ENCODE measurements at regions not wholly inside any gene's neighbourhood (a gene's known extent, or its start where the extent isn't known, plus 50 kb on each side); places are given as distances from the start of the nearest gene placed in this dataset.
"Not testable (repeated sequence)": the region's sequence is repeated elsewhere in the genome, so short reads cannot be mapped to it uniquely, and the experiment has no call there.

DNA sequence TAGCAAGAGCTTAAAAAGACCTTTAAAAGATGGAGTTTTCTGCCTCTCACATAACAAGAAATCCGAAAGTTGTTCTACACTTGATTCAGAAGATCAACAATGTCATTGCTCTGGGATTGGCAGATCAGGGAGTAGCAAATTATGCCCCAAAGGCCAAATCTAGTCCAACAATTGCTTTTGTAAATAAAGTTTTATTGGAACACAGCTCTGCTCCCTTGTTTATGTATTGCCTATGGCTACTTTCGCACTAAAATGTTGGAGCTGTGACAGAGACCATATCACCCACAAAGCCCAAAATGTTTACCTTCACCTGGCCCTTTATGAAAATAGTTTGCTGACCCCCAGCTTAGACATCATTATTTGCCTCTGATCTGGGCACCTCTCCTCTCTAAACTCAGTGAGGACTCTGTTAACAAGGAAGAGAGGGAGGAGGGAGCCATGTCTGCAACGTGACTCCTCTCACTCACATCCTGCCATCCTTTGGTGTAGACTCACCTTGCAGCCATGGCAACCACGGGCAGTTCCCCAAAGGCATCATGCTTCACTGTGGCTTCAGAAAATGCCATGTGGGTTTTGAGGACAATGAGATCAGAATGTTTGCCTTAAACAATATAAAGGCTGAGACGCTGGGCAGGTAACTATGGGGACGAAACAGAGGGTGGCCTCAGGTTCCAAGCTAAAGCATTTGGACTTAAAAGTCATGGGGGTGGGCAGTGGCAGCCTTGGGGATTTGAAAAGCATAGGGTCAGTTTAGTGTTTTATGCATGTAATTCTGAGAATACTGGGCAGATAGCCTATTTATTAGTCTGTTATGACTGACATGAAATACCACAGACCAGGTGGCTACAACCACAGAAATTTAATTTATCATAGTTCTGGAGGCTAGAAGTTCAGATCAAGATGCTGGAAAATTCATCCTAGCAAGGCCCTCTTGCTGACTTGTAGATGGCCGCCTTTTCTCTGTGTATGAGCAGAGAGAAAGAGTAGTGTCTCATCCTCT, 149.7 kb upstream of the TNFAIP3 start:
- DNase-seq: no peak

DNA sequence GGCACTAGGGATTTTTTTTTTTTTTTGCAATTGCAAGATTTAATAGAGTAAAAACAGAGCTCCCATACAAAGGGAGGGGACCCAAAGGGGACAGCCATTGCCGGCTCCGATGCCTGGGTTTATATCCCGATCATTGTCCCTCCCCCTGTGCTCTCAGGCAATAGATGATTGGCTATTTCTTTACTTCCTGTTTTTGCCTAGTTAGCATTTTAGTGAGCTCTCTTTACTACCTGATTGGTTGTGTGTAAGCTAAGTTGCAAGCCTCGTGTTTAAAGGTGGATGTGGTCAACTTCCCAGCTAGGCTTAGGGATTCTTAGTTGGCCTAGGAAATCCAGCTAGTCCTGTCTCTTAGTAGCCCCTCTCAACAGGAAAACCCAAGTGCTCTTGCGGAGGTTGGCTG, 148.2 kb upstream of the TNFAIP3 start:
- DNase-seq: not testable (repeated sequence)

DNA sequence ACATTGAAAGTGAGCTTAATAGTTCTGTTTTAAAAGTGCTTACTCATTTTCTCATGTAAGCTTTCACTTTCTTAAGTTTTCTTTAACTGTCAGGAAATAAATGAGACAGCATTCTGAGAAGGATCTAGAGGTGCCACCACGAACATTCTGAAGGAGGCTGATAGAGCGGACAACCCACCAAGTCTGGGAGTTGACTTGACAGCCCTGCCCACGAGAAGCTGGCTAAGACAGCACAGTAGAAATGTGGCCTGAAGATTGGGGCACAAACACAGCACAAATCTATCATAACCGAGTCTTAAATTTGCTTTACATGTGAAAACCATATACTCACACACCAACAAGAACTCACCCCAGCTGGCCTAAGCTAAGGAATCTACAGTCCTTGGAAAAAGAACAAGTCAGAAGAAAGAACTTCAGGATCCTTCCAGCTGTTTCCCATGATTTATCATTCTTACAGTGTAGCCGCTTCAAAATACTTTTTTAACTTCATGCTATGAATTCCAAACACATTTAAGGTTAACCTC, 144.2 kb upstream of the TNFAIP3 start:
- no peak for DNase-seq

DNA sequence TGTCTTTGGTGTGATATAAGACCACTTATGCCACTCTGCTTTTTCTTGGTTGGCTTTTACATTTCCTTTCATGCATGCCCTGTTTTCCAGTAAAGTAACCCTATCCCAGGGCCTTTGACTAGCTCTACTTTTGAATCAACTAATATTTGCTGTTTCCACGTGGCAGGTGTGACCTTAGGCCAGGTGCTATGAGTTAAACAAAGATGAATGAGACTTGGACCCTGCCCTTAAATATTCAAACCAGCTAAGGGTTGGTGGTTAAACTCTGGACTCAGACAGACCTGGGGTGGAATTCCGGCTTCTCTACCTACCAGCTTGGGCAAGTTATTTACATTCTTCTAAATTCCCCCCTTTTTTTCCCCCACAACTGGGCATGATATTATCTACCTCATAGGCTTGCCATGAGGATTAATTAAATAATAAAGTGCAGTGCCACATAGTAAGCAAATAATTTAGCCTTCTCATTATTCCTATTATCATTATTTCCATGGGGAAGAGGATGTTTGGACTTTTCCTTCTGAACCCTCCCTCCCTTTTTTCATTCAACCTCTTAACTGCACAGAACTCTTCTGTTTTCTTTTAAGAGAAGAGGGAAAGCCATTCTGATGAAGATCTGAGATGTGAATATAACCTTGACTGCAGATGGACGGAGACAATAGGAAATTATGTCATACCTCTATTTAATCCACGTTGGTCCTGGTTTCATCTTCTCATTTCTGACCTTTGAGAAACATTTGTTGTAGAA, 143.6 kb upstream of the TNFAIP3 start:
- no peak for DNase-seq

DNA sequence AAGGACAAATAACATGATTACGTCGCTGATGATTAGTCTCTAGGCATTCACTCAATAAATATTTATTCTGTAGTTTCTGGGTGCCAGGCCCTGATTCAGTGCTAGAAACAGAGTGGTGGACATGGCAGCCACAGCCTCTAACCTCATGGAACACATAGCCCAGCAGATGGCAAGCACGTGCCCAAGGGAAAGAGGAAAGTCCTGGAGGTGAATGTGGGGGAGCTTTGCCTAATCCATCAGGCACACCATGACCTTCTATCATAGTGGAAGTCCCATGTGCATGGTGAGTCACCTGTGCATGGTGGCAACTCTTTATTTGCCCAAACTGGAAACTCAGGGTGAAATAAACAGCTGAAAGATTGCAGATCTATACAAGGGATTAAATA, 143.0 kb upstream of the TNFAIP3 start:
- no peak for DNase-seq

DNA sequence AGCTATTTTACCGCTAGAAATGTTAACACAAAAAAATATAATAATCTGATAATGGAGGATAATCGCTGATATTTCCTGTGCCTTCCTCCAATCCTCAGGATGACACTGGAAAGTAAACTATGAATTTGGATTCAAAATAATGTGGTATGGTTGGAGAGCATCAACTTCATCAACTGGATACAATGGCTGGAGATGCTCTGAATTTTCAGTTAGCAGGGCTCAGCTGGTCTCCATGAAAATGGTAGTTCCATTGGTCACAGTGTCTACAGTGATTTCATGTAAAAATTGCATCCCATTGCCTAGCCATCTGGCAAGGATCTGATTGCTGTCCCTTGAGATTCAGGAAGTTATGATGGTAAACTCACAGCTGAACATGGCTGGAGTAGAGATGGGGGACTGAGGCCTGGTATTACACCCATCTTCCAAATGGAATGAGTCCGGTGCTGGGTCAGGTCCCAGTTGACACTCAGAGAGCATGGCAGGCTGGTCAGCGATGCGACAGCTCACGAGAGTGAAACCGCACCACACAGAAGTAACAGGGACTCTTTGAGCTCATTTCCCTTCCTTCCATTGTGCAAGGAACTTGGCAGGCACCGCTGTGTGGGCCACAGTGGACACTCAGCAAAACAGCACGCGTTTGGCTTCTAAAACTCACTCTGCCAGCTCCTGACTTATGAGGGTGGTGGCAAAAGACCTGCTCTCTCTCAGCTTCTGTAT, 142.4 kb upstream of the TNFAIP3 start:
- no peak for DNase-seq

DNA sequence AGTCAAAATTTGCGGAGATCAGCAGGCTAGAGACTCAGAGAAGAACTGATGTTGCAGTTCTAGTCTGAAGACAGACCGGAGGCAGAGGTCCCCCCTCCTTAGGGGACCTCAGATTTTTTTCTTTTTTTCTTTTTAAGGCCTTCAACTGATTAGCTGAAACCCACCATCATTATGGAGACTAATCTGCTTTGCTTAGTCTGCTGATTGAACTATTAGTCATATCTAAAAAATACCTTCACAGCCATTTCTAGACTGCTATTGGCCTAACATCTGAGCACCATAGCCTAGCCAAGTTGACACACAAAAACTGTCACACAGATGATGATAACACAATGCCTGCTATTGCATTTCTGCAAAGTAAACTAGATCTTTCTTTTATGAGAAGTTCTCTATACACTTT, 141.1 kb upstream of the TNFAIP3 start:
- DNase-seq: no peak

DNA sequence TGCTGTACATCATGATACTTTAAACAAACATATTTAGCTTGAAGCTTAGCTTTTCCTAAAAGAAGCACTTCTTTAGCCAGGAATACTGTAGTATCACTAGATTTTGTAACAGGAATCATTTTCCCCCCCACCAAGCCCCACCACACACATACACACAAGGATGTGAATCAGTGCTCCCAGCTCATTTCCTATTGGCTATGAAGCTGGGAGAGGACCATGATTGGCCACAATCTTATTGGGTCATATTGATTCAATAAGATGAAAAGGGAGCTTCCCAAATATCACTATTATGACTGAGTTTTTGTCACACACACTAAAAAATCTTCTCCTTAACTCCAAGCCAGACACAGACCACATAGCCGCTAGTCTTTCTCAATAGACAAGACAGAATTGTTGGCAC, 140.5 kb upstream of the TNFAIP3 start:
- no peak for DNase-seq

DNA sequence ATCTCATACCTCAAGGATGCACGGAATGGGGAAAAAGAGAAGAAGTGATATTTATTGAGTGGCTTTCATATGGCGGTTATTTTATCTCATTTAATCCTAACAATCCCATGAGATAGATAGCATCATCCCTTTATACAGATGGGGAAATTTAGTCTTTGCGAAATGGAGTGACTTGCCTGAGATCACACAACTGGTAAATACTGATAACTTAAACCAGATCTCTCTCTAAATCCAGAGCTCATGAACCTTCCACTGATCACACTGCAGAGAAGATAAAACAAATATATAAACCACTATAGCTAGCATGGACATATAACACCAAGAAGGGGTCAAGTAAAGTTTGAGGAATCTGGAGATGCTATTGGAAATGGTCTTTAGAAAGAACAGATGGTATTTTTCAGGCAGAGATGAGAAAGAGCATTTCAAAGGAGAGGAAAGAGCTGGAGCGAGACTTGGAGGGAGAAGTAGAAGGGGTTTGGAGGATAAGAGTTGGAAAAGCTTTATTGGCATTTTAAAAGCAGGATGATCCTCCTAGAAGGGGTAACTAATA, 139.8 kb upstream of the TNFAIP3 start:
- no peak for DNase-seq

DNA sequence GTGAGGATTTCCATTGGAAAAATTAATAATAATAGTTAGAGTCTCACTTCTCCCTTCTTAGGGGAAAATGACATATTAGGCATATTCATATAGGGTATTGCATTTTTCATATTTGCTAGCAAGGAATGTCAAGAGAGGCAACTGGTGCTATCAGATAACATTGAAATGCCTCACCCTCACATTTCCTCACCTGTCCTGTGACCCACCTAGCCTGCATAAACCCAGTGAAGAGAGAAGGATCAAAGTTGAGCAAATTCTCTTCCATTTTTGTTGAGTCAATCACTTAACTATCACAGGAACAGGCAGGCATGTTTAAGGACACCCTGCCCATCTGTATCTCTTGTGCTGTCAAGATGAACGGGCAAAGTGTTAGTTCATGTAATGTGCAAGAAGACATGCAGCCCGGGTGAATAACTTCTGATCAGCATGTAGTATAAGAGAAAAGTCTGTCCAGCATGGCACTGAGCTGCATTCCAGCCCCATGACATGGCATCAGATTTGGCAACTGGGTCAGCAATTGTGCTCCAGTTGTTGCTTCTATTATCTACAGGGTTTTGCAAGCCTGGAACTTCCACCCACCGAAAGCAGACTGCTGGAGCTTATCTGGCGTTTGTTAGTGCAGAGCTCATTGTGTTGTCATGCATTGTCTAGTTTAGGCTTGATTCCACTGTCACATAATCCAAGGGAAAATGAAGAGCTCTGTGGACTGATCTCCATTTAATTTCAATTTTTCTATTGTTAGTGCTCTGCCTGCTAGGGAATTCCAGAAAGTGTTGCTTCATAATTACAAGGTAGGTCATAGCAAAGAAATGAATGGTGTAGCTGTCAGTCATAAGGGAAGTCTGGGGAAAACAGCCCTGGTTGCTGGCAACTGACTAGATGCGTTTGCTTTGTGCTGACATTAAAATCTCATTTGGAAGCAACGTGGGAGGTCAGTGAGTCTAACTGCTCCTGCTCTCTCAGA, 138.4 kb upstream of the TNFAIP3 start:
- no peak for DNase-seq

DNA sequence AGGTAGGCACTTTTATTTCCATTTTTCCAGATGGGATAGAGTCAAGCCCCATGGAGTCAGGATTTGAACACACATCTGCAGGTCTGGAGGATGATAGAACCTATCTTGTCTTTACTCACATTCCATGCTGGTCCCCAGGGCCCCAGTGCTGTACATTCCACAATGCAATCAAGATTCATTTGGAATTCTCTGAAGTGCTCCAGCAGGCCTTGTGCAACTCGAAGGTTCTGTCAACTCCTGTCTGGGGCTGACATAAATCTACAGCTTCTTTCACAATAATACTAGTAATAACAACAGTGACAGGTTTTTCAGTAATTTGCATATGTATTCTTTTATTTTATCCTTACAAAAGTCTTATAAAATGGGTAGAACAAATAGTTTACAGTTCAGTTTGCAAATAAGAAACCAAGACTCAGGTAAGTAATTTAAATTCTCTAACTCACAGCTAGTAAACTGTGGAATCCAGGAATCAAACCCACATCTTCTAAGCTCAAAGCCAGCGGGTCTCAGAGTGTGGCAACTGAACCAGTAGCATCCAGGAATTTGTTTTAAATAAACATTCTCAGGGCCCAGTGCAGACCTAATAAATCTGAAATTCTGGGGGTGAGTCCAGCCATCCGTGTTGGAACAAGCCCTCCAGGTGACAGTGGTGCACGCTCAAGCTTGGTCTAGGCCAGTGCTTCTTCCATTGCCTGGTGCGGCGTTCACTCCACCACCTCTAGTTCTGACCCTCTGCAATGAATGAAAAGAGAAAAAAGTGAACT, 137.0 kb upstream of the TNFAIP3 start:
- DNase-seq: no peak

DNA sequence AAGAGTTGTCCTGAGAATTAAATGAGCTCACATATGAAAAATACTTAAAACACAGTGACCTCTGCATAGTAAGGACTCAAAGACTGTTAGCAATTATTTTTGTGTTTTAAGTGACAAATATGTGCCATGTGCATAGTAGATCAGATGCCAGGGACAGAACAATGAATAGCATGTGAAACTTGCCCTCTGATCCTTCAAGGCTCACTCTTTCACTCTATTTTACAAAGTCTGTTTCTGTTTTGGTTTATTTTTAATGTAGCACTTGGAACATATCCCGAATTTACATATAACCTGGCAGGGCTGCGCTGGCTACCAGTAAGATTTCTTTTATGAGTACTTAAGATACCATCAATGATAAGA, 135.5 kb upstream of the TNFAIP3 start:
- no peak for DNase-seq

DNA sequence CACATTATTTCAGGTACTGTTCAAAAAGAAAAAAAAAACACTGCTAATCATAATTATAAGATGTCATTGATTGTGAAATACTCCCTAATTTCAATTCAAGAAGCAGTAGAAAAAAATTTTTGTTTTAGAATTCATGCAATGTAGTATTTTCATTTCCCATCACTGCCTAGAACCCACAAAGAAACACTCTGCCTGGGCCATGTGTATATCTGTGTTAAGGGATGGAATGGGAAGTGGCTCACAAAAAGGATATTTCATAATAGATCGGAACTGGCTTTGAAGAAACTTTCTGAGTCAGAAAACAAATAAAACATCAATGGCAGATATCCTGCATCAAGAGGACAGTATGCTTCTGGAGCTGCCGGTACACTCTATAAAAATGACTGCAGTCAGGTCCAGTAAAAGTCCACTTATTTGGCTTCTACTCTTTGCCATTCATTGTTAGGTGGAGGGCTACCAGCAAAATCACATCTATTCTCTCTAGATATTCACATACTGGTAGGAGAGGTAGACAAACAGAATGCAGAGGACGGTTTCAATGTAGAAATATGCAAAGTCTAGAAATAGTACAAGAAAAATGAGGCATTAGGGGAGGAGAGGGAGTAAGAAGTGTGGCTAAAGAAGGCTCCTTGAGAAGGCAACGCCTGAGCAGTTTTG, 135.0 kb upstream of the TNFAIP3 start:
- DNase-seq: no peak

DNA sequence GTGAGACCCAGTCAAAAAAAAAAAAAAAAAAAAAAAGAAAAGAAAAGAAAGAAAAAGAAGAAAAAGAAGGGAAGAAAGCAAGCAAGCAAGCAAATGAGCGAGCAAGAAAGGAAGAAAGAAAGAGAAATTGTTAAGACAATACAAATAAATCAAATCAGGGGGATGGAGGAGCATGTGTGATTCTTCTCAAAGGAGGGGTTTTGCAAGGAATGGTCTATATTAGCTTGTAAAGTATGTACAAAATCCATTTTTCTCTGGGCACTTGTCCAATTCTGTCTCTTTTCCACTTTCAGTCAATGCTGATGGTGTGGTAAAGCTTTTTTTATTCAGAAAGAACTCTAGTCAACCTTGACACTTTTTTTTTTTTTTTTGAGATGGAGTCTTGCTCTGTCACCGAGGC, 133.7 kb upstream of the TNFAIP3 start:
- DNase-seq: no peak

DNA sequence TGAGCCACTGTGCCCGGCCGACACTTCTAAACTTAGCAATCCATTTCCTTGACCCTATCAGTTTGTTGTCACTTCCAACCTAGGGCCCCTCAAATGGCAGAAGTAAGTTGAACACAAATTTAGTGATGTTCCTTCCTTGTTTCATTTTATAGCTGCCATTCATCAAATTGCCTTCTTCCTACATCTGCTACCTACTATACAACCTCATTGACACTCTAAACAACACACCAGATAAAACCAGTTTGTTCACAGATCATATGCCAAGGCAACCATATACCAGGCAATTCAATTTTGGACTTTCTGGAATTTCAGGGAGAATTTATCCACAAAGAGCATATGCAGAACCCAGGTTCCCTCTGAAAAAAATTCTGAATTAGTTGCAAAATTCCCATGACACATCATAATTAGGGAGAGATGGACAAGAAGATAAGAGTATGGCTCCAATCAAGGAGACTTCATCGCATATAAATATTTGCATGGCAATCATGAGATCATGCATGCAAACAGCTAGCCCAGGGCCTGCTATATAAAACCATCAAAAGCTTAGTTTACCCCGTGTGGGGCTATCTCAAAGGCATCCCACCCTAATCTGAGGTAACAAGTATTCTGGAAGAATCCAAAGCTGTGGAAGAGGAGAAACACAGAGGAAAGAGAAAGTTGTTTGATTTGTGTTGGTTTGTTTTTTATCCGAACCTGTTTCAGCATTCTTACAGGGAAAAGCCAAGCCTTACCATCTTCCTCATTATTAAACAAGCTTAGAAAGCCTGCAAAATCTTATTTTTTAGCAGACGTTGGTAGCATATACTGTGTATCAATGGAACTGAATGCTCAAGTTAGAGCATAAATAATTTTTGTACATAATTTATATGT, 132.8 kb upstream of the TNFAIP3 start:
- DNase-seq: no peak

DNA sequence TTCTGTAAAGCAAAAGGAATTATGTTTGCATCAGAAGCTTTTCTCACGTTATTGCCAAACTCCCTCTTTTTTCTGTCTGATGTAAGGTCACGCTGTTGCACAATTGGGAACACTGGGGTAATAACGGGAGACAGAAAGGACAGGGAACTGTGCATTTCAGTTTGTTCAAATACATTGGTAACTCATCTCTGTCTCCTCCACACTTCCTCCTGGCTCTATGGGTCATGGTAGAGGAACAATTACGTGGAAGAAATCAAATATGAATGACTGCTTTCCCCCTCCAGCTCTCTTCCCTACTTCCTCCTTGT, 132.2 kb upstream of the TNFAIP3 start:
- DNase-seq: no peak

DNA sequence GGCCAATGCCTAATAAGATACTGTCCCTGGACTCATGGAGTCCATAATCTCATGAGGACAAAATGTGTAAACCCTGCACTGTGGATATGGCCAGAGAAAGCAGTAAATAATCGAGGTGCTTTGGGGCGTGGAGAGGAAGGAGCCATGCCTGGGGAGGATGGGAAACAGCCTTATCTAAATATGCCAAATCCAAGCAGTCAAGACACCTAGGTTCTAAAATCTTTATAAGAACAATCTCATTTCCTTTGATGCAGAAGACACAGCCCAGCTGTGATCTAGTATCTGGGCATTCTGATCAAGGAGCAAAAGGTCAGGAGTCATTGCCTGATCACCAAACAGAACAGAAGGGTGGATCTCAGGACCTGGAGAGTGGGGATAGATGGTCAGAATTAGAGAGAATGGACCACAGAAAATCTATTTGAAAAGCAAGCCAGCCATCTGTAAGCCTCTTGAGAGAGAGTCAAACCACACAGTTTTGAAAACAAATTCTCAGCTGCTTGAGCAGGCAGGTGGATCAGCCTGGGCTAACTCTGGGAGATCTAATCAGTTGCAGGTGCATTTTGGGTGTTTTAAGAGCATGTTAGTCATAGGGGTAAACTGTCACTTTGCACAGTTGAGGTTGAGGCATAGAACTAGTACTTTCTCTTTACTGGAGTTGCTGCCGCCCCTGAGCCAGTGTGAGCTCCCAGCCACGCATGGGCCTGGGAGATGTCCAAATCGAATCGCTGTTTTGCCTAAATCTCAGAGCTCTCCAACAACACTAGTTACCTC, 130.8 kb upstream of the TNFAIP3 start:
- DNase-seq: no peak

DNA sequence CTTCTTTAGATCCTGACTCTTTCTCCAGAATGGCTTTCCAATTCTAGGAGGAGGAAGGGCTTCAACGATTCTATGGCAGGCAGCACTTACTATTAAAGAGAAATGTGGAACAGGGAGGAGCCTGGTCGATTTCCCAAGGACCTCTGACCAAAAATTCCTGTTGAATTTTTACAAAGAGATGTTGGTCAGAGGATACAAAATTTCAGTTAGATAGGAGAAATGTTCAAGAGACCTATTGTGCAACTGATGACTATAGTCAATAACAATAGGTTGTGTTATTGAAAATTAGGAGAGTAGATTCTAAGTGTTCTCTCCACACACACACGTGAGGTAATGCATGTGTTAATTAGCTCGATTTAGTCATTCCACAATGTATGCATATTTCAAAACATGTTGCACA, 130.1 kb upstream of the TNFAIP3 start:
- no peak for DNase-seq
